Left renal cortex interstitium (tissue), 4 donors: ENCODE measurements at regions not wholly inside any gene's neighbourhood (a gene's known extent, or its start where the extent isn't known, plus 50 kb on each side); places are given as distances from the start of the nearest gene placed in this dataset.
"Not testable (repeated sequence)": the region's sequence is repeated elsewhere in the genome, so short reads cannot be mapped to it uniquely, and the experiment has no call there.

Experiments used
- DNase-seq, 4 donors: peaks; one replicate each; pipeline ENCODE4 v3.0.0-alpha.2; 2013; ENCODE audit warnings: low read depth in 4 of 4, low spot score in 2 of 4, missing footprints in 1 of 4

GRCh38 chr3:164752812-164753211 lies 325.5 kb downstream of the SI start:
- DNase-seq: no peak

- no peak for DNase-seq
Observed at GRCh38 chr3:164748626-164749025, 329.7 kb downstream of the SI start.

- no peak for DNase-seq
Observed at GRCh38 chr3:164741869-164742268, 336.4 kb downstream of the SI start.

GRCh38 chr3:164737174-164737573 lies 341.1 kb downstream of the SI start:
- DNase-seq: no peak

GRCh38 chr3:164732166-164732565 lies 346.1 kb downstream of the SI start:
- no peak for DNase-seq

- no peak for DNase-seq
Observed at GRCh38 chr3:164730815-164731360, 347.4 kb downstream of the SI start.

- no peak for DNase-seq
Observed at GRCh38 chr3:164723396-164723795, 354.9 kb downstream of the SI start.

- DNase-seq: not testable (repeated sequence)
Observed at GRCh38 chr3:164702808-164703207, 375.5 kb downstream of the SI start.

- no peak for DNase-seq
Observed at GRCh38 chr3:164687902-164688301, 390.4 kb downstream of the SI start.

GRCh38 chr3:164687211-164687610 lies 391.1 kb downstream of the SI start:
- DNase-seq: no peak

- DNase-seq: no peak
Observed at GRCh38 chr3:164683489-164683888, 394.8 kb downstream of the SI start.

- DNase-seq: no peak
Observed at GRCh38 chr3:164679245-164679644, 399.1 kb downstream of the SI start.

- no peak for DNase-seq
Observed at GRCh38 chr3:164677317-164677716, 401.0 kb downstream of the SI start.

GRCh38 chr3:164673738-164674137 lies 404.6 kb downstream of the SI start:
- no peak for DNase-seq

GRCh38 chr3:164658125-164658524 lies 420.2 kb downstream of the SI start:
- no peak for DNase-seq

GRCh38 chr3:164657631-164658030 lies 420.7 kb downstream of the SI start:
- no peak for DNase-seq

- DNase-seq: no peak
Observed at GRCh38 chr3:164655462-164655861, 422.8 kb downstream of the SI start.

GRCh38 chr3:164641071-164641470 lies 437.2 kb downstream of the SI start:
- no peak for DNase-seq

- no peak for DNase-seq
Observed at GRCh38 chr3:164640591-164640990, 437.7 kb downstream of the SI start.

GRCh38 chr3:164620956-164621355 lies 457.3 kb downstream of the SI start:
- DNase-seq: no peak

- DNase-seq: no peak
Observed at GRCh38 chr3:164620423-164620822, 457.9 kb downstream of the SI start.

- DNase-seq: no peak
Observed at GRCh38 chr3:164612751-164613150, 465.5 kb downstream of the SI start.

- no peak for DNase-seq
Observed at GRCh38 chr3:164608554-164609276, 469.6 kb downstream of the SI start.
